Stimulated activated CD4-positive, alpha-beta T cell treated with anti-CD3 and anti-CD28 coated beads, Interleukin-15, amount 100 ng/mL, for 24 hours (primary cell): ENCODE measurements at regions not wholly inside any gene's neighbourhood (a gene's known extent, or its start where the extent isn't known, plus 50 kb on each side); places are given as distances from the start of the nearest gene placed in this dataset.

Experiments used
- DNase-seq: peaks from one replicate; pipeline ENCODE4 v3.0.0-alpha.2; 2020

- no peak for DNase-seq
Measured at GRCh38 chr4:29521281-29521680, 1198.9 kb upstream of the PCDH7 start.

GRCh38 chr4:29536745-29537144, 1183.4 kb upstream of the PCDH7 start:
- no peak for DNase-seq

GRCh38 chr4:29538889-29539646, 1181.1 kb upstream of the PCDH7 start:
- DNase-seq = no peak

- no peak for DNase-seq
Measured at GRCh38 chr4:29540439-29541102, 1179.6 kb upstream of the PCDH7 start.

GRCh38 chr4:29541757-29542156, 1178.4 kb upstream of the PCDH7 start:
- no peak for DNase-seq

GRCh38 chr4:29549342-29549741, 1170.8 kb upstream of the PCDH7 start:
- no peak for DNase-seq

- no peak for DNase-seq
Measured at GRCh38 chr4:29551821-29552220, 1168.3 kb upstream of the PCDH7 start.

GRCh38 chr4:29553846-29554245, 1166.3 kb upstream of the PCDH7 start:
- no peak for DNase-seq

- DNase-seq = no peak
Measured at GRCh38 chr4:29558789-29559188, 1161.4 kb upstream of the PCDH7 start.

GRCh38 chr4:29559286-29559685, 1160.9 kb upstream of the PCDH7 start:
- DNase-seq = no peak

GRCh38 chr4:29560452-29560851, 1159.7 kb upstream of the PCDH7 start:
- DNase-seq = no peak

GRCh38 chr4:29565256-29565655, 1154.9 kb upstream of the PCDH7 start:
- DNase-seq = no peak

- no peak for DNase-seq
Measured at GRCh38 chr4:29566371-29566770, 1153.8 kb upstream of the PCDH7 start.

GRCh38 chr4:29571322-29571721, 1148.8 kb upstream of the PCDH7 start:
- DNase-seq = no peak

- DNase-seq = no peak
Measured at GRCh38 chr4:29578329-29578728, 1141.8 kb upstream of the PCDH7 start.

GRCh38 chr4:29581457-29581856, 1138.7 kb upstream of the PCDH7 start:
- no peak for DNase-seq

GRCh38 chr4:29588617-29589016, 1131.6 kb upstream of the PCDH7 start:
- DNase-seq = no peak

- DNase-seq = no peak
Measured at GRCh38 chr4:29596228-29596627, 1123.9 kb upstream of the PCDH7 start.

- DNase-seq = no peak
Measured at GRCh38 chr4:29619168-29619567, 1101.0 kb upstream of the PCDH7 start.

- no peak for DNase-seq
Measured at GRCh38 chr4:29632199-29632598, 1088.0 kb upstream of the PCDH7 start.

- DNase-seq = no peak
Measured at GRCh38 chr4:29636961-29637360, 1083.2 kb upstream of the PCDH7 start.

GRCh38 chr4:29653221-29653620, 1066.9 kb upstream of the PCDH7 start:
- no peak for DNase-seq

- no peak for DNase-seq
Measured at GRCh38 chr4:29680644-29681043, 1039.5 kb upstream of the PCDH7 start.

- DNase-seq = no peak
Measured at GRCh38 chr4:29704059-29704458, 1016.1 kb upstream of the PCDH7 start.

- no peak for DNase-seq
Measured at GRCh38 chr4:29708473-29708872, 1011.7 kb upstream of the PCDH7 start.
